ENCODE measurements at regions not wholly inside any gene's neighbourhood (a gene's known extent, or its start where the extent isn't known, plus 50 kb on each side); places are given as distances from the start of the nearest gene placed in this dataset.

GRCh38 chr1:193806079-193807048, 620.0 kb upstream of the B3GALT2 start:
- no peak for DNase-seq (ENCODE audit: extremely low read depth, low read depth, low spot score)

- DNase-seq (ENCODE audit: extremely low read depth, low read depth, low spot score): no peak
Measured at GRCh38 chr1:193799948-193800690, 613.7 kb upstream of the B3GALT2 start.

GRCh38 chr1:193799371-193799770, 613.0 kb upstream of the B3GALT2 start:
- DNase-seq (ENCODE audit: extremely low read depth, low read depth, low spot score): no peak

GRCh38 chr1:193794239-193794638, 607.8 kb upstream of the B3GALT2 start:
- DNase-seq (ENCODE audit: extremely low read depth, low read depth, low spot score): no peak

DNA sequence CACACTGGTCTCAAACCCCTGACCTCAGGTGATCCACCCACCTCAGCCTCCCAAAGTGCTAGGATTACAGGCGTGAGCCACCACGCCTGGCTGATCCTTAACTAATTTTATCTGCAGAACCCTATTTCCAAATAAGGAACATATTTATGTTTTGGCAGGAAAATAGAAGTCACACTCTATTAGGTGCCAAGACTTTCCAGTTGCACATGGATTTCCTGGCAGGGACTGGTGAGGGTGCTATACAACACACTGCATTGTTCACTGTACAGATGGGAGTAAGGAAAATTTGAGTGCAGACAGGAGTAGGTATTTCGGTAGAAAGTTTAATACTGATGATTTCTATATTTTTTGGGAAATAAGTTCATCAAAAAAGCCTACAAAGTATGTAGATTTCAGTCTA, 605.3 kb upstream of the B3GALT2 start:
- DNase-seq (ENCODE audit: extremely low read depth, low read depth, low spot score): no peak

DNA sequence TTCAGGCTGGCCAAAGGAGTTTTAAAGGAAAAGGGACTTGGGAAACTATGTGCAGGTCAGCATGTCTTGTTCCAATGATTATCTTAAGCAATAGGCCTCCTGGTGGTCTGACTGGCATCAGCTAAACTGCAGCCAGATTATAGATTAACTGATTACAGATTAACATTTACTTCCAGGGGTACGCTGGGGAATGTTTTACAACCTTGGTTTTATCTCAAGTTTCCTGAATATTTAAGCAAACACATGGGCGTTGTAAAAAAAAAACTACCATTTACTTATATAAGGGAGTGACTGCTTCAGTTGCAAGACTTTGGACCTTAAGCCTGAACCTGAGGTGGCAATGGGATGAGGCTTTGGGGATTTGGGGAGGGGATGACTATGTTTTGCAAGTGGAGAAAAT, 600.6 kb upstream of the B3GALT2 start:
- DNase-seq (ENCODE audit: extremely low read depth, low read depth, low spot score): no peak

- DNase-seq (ENCODE audit: extremely low read depth, low read depth, low spot score): no peak
Measured at GRCh38 chr1:193785850-193786420, 599.5 kb upstream of the B3GALT2 start.

DNA sequence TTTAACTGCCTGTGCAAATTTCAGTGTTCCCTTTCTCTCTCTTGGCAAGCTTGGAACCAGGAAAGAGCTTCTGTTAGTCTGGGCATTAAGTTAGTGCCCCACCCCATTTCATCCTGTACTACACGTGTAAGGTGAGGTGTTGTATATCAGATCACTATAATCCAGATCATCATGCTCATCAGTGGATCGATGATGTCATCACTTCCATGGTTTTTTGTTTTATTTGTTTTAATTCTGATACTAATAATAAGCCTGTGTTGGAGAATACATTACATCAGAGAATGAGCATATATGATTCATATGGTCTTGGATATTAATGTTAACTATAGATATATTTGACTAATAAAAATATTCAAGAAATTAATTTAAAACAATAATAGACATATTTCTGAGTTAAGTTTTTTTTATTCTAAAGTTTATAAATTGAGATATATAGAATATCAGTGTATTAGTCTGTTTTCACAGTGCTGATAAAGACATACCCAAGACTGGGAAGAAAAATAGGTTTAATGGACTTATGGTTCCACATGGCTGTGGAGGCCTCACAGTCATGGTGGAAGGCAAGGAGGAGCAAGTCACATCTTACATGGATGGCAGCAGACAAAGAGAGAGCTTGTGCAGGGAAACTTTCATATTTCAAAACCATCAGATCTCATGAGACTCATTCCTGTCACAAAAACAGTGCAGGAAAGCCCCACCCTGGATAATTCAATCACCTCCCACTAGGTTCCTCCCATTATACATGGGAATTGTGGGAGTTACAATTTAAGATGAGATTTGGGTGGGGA, 588.3 kb upstream of the B3GALT2 start:
- DNase-seq (ENCODE audit: extremely low read depth, low read depth, low spot score): no peak

GRCh38 chr1:193771596-193771995, 585.2 kb upstream of the B3GALT2 start:
- DNase-seq (ENCODE audit: extremely low read depth, low read depth, low spot score): no peak

DNA sequence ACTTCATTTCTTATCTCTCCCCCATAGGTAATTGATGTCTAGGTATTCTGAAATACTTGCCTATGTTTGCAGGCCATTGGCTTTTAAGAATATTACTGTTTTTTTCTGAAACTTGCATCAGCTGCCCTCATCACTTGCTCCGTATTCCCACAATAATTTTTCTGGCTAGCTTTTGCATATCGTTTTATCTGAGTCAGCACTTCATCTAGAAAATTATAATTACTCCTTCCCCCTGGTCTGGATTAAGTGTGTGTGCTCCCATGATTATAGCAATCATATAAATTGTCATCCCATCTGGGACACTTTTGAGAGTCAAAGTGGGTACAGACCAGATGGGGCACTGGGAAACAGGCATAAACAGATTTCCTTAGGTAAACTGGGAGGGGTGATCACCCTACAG, 583.2 kb upstream of the B3GALT2 start:
- DNase-seq (ENCODE audit: extremely low read depth, low read depth, low spot score): no peak

DNA sequence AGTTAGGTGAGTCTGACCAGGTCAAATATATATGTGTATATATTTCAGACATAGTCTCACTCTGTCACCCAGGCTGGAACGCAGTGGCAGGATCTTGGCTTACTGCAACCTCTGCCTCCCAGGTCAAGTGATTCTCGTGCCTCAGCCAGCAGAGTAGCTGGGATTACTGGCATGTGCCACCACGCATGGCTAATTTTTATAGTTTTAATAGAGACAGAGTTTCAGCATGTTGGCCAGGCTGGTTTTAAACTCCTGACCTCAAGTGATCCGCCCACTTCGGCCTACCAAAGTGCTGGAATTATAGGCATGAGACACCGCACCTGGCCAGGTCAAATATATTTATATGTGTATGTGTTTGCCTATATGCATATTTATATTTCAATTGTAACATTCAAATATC, 581.5 kb upstream of the B3GALT2 start:
- no peak for DNase-seq (ENCODE audit: extremely low read depth, low read depth, low spot score)

- DNase-seq (ENCODE audit: extremely low read depth, low read depth, low spot score): no peak
Measured at GRCh38 chr1:193766329-193766728, 579.9 kb upstream of the B3GALT2 start.

GRCh38 chr1:193763266-193763665, 576.9 kb upstream of the B3GALT2 start:
- no peak for DNase-seq (ENCODE audit: extremely low read depth, low read depth, low spot score)

DNA sequence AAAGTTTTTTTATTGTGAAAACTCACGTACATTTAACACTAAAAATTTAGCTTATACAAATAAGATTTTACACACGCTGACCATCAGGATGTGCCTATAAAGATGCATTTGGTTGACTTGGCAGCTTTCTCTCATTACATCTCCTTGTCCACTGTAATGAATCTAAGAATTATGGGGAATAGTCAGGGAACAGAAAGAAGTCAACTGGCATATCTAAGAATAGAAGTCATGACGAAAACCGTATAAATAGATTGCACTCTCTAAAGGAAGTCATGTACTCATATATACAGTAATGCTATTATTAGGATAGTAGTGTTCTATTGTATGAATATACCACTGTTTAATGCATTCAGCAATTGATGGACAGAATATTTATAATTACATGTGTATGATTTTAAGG, 575.8 kb upstream of the B3GALT2 start:
- DNase-seq (ENCODE audit: extremely low read depth, low read depth, low spot score): no peak

GRCh38 chr1:193755441-193755840, 569.0 kb upstream of the B3GALT2 start:
- no peak for DNase-seq (ENCODE audit: extremely low read depth, low read depth, low spot score)

GRCh38 chr1:193754732-193755427, 568.5 kb upstream of the B3GALT2 start:
- DNase-seq (ENCODE audit: extremely low read depth, low read depth, low spot score): no peak

DNA sequence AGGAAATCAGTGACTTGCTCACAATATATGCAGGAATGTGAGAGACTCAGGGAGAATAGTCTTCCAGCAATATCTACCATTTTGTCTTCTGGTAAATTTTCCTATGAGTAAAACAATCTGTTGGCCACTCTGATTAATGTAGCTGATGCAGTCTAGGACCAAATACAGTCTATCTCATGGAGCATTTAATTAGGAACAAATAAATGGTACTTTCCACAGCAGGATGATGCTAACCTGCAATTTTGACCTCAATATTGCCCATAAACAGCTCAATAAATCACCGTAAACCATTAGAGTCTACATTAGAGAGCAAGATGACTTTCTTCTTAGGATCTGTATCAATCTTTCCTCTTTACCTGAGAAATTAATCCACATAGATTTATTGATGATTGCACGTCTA, 567.7 kb upstream of the B3GALT2 start:
- no peak for DNase-seq (ENCODE audit: extremely low read depth, low read depth, low spot score)

GRCh38 chr1:193753038-193753756, 566.8 kb upstream of the B3GALT2 start:
- DNase-seq (ENCODE audit: extremely low read depth, low read depth, low spot score): no peak

GRCh38 chr1:193749868-193750267, 563.5 kb upstream of the B3GALT2 start:
- no peak for DNase-seq (ENCODE audit: extremely low read depth, low read depth, low spot score)

DNA sequence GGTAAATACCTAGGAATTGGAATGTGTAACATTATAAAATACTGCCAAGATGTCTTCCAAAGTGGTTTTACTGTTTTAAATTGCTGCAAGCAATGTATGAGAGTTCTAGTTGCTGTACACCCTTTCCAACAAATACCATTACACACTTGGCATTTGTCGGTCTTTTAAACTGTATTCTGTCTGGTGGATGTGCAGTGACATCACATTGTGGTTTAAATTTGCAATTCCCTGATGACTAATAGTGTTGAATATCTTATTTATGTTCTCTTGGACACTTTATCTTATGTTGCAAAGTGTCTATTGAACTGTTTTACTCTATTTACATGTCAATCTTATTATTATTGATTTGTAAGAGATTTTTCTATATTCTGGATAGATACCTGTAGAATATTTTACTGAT, 561.2 kb upstream of the B3GALT2 start:
- DNase-seq (ENCODE audit: extremely low read depth, low read depth, low spot score): no peak

All from glomerular endothelial cell (primary cell).